D341Med (cell line): ENCODE measurements at regions not wholly inside any gene's neighbourhood (a gene's known extent, or its start where the extent isn't known, plus 50 kb on each side); places are given as distances from the start of the nearest gene placed in this dataset.
"Not testable (repeated sequence)": the region's sequence is repeated elsewhere in the genome, so short reads cannot be mapped to it uniquely, and the experiment has no call there.

Experiments
- DNase-seq: peaks from one replicate; pipeline ENCODE4 v3.0.0; 2012; ENCODE audit warnings: low spot score

- DNase-seq, result no peak
These were observed 59.3 kb downstream of the BTBD3 start for GRCh38 chr20:11976966-11977365.

- no peak for DNase-seq
These were observed 60.8 kb downstream of the BTBD3 start for GRCh38 chr20:11978496-11978895.

- no peak for DNase-seq
These were observed 61.8 kb downstream of the BTBD3 start for GRCh38 chr20:11979306-11979990.

- no peak for DNase-seq
These were observed 62.6 kb downstream of the BTBD3 start for GRCh38 chr20:11980263-11980662.

GRCh38 chr20:11981366-11981947 is 63.8 kb downstream of the BTBD3 start:
- no peak for DNase-seq

- no peak for DNase-seq
These were observed 64.7 kb downstream of the BTBD3 start for GRCh38 chr20:11982289-11982954.

GRCh38 chr20:11982955-11983470 is 65.3 kb downstream of the BTBD3 start:
- DNase-seq, result no peak

GRCh38 chr20:11986954-11987353 is 69.3 kb downstream of the BTBD3 start:
- no peak for DNase-seq

GRCh38 chr20:11987526-11987925 is 69.8 kb downstream of the BTBD3 start:
- DNase-seq, result no peak

- DNase-seq, result no peak
These were observed 71.5 kb downstream of the BTBD3 start for GRCh38 chr20:11989018-11989771.

GRCh38 chr20:11992426-11992825 is 74.7 kb downstream of the BTBD3 start:
- DNase-seq, result no peak

- DNase-seq, result no peak
These were observed 76.3 kb downstream of the BTBD3 start for GRCh38 chr20:11993886-11994461.

- DNase-seq, result no peak
These were observed 78.3 kb downstream of the BTBD3 start for GRCh38 chr20:11995805-11996567.

GRCh38 chr20:12004776-12005175 is 87.1 kb downstream of the BTBD3 start:
- not testable (repeated sequence) for DNase-seq

GRCh38 chr20:12012241-12013222 is 94.8 kb downstream of the BTBD3 start:
- DNase-seq, result peak; percentile 66

- DNase-seq, result no peak
These were observed 96.6 kb downstream of the BTBD3 start for GRCh38 chr20:12014276-12014675.

GRCh38 chr20:12014736-12015135 is 97.0 kb downstream of the BTBD3 start:
- no peak for DNase-seq

- DNase-seq, result no peak
These were observed 98.6 kb downstream of the BTBD3 start for GRCh38 chr20:12016291-12016690.

- DNase-seq, result no peak
These were observed 102.0 kb downstream of the BTBD3 start for GRCh38 chr20:12019715-12020114.

- DNase-seq, result no peak
These were observed 103.2 kb downstream of the BTBD3 start for GRCh38 chr20:12020846-12021245.
